ENCODE measurements at regions not wholly inside any gene's neighbourhood (a gene's known extent, or its start where the extent isn't known, plus 50 kb on each side); places are given as distances from the start of the nearest gene placed in this dataset.

DNA sequence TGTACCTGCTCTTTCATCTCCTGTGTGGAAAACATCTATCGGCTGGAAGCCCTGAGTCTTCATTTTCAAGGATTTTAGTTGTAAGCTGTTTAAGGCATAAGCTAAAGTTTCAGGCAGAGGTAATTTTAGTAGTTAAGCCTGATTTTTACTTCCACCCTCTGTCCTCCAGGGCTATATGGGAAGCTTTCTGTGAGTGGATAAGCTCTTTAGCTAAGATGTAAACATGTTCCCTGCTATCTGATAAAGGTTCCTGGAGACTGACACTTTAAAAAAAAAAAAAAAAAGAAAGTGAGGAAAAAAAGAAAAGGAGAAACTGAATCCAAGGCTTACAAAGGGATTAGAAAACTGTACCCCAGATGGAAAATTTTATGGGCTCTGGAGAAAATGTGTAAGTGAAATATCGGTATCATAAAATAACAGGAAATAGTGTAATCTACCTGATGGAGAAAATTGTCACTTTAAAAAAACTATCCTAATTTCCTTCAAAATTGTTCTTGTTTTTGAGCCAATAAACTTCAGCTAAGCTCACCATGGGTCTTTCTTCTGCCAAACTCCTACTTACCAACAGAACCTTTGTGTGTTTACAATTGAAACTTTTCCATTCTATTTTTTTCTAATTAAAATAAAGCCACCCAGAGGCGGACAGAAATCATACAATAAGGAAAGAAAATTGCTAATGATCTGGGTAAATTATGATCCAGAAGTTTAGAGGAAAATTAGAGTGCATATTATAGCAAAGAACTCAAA is 180.5 kb downstream of the TGFB2 start:
- peak; percentile 46 for DNase-seq (ENCODE audit: low read depth)
- no peak overlapping the region for H3K4me3 ChIP-seq (ENCODE audit: low read length)

DNA sequence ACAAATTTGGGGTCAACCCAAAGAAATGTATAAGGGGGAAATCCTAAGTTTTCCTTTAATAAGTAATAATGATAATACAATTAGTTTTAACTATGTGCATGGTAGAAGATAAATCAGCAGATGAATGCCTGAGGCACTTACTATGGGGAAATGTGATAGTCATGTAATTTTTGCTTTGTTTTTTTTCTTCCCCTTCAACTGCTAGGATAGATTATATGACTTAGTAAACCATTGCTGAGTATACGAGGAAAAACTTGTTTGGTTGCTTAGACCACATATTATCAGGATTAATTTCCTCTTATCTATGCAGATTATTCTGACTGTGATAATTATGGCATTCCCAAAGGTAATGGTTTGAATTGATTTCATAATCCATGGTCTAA is 181.1 kb downstream of the TGFB2 start:
- TF ChIP-seq, protein P1, sequence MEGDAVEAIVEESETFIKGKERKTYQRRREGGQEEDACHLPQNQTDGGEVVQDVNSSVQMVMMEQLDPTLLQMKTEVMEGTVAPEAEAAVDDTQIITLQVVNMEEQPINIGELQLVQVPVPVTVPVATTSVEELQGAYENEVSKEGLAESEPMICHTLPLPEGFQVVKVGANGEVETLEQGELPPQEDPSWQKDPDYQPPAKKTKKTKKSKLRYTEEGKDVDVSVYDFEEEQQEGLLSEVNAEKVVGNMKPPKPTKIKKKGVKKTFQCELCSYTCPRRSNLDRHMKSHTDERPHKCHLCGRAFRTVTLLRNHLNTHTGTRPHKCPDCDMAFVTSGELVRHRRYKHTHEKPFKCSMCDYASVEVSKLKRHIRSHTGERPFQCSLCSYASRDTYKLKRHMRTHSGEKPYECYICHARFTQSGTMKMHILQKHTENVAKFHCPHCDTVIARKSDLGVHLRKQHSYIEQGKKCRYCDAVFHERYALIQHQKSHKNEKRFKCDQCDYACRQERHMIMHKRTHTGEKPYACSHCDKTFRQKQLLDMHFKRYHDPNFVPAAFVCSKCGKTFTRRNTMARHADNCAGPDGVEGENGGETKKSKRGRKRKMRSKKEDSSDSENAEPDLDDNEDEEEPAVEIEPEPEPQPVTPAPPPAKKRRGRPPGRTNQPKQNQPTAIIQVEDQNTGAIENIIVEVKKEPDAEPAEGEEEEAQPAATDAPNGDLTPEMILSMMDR (conservative IDR thresholded peaks at IDR 0.05; ENCODE audit: low read depth, low read length), result no peak
- H3K4me3 ChIP-seq (ENCODE audit: low read length), result no peak overlapping the region
- DNase-seq (ENCODE audit: low read depth), result no peak

More for the DNA sequence above, 180.5 kb downstream of the TGFB2 start:
- TF ChIP-seq, protein P1 (conservative IDR thresholded peaks at IDR 0.05; ENCODE audit: low read depth, low read length), result no peak

DNA sequence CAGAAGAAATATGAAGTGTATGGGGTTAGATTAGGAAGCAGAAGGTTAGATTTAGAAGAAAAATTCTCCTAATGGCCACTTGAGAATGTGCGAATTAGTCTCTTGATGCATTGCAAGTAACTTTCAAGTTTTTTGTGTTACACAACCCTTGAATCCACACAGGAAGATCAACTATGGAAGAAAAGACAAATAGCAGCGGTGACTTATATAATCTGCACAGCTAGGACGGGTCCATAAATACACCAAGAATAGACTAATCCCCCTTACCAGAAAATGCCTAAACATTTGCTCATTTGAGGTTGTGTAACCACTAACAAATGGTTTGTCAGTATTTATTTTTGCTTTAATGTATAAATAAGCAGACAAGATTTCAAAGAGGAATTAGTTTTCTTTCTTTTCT is 182.6 kb downstream of the TGFB2 start:
- no peak overlapping the region for H3K4me3 ChIP-seq (ENCODE audit: low read length)
- peak; percentile 73 for DNase-seq (ENCODE audit: low read depth)
- TF ChIP-seq, protein P1 (conservative IDR thresholded peaks at IDR 0.05; ENCODE audit: low read depth, low read length), result no peak

DNA sequence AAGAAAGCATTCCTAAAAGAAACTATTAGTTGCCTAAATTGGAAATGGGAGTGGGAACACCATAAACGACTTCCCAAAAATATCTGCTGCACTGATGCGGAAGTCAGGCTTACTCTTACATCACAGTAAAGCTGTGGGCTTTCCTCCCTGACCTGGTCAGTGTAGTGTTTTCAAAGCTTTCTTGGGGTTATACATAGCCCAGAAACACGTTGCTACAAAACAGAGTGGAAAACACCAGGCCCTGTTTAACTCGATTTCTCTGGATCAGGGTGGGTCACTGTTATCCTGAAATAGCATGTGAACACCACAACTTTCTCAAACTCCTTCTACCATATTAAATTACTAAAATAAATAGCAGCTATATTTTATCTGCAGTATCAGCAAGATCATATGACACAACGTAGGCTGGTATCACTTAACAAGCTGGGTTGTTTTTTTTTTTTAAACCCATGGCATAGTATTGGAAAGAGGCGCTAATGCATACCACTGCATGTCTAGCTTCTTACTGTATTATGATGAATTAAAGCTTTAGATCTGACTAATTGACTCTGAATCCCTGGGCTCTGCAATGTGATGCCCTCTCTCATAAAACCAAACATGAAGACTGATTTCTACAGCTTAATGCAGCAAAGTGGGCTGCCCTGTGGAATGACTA is 184.6 kb downstream of the TGFB2 start:
- TF ChIP-seq, protein P1 (conservative IDR thresholded peaks at IDR 0.05; ENCODE audit: low read depth, low read length), result no peak
- peak; percentile 68 for DNase-seq (ENCODE audit: low read depth)
- no peak overlapping the region for H3K4me3 ChIP-seq (ENCODE audit: low read length)

DNA sequence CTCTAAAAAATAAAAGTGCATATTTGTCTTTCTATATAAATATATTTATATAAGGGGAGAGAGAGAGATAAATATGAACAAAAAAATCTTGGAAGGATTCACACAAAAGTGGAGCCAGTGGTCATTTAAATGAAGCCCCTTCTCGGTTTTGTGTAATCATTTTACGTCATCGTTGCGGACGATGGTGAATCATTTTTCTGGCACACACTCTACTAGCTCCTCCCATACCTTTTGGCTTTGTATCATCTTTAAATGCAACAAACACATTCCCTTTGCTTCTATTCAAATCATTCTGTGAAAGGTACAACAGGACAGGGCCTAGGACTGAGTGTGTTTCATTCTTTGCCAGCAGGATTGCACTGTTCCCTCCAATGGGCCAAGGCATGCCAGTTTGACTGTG is 186.8 kb downstream of the TGFB2 start:
- no peak for DNase-seq (ENCODE audit: low read depth)
- H3K4me3 ChIP-seq (ENCODE audit: low read length), result no peak overlapping the region

DNA sequence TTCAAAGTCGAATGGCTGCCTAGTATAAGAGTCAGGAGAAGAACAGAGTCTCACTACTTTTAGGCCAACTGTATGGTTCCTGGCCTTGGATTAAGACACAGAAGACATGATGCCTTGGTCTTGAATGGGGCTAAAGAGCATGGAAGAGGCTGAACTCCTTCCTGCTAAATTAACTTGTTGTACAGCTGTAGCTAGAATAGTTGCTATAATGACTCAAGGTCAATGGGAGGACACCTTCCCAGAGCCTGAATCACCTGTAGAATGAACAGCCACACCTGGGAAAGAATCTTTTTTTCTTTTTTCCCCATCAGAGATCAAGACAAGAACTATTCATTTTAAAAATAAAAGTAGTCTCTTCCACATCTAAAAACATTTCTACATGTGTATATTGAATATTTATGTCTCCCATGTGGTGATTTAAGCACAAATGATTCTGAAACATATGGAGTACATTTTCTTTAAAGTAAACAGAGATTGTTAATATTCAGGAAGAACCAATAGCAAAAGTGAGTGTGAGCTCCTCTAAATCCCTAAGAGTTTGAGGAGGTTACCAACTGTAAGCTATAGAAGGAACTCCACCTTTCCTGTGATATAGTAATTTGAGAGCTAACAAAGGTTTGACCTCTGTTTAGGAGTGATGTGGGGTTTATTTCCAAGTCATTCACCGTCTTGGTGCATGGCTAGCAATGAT is 191.3 kb downstream of the TGFB2 start:
- TF ChIP-seq, protein P1 (conservative IDR thresholded peaks at IDR 0.05; ENCODE audit: low read depth, low read length), result no peak
- no peak overlapping the region for H3K4me3 ChIP-seq (ENCODE audit: low read length)
- no peak for DNase-seq (ENCODE audit: low read depth)

More for the DNA sequence above, 186.8 kb downstream of the TGFB2 start:
- TF ChIP-seq, protein P1 (conservative IDR thresholded peaks at IDR 0.05; ENCODE audit: low read depth, low read length), result no peak
